Neural progenitor cell (in vitro differentiated cells): ENCODE measurements at regions not wholly inside any gene's neighbourhood (a gene's known extent, or its start where the extent isn't known, plus 50 kb on each side); places are given as distances from the start of the nearest gene placed in this dataset.

Source experiments
- EZH2 ChIP-seq: fragments of 200-600 bp; sonication (generic); IDR thresholded peaks from 2 replicates; pipeline ENCODE4 v1.6.1; 2017; ENCODE audit warnings: antibody characterized with exemption, mild to moderate bottlenecking, moderate library complexity
- EZH2phosphoT487 ChIP-seq: fragments of 200-600 bp; sonication (generic); IDR thresholded peaks from 2 replicates; pipeline ENCODE4 v1.6.1; 2017; ENCODE audit warnings: antibody characterized with exemption
- TF ChIP-seq, protein P1 (sequence below): fragments of 200-600 bp; sonication (generic); IDR thresholded peaks from 2 replicates; pipeline ENCODE4 v1.5.1; 2017; ENCODE audit warnings: antibody characterized with exemption, mild to moderate bottlenecking

DNA sequence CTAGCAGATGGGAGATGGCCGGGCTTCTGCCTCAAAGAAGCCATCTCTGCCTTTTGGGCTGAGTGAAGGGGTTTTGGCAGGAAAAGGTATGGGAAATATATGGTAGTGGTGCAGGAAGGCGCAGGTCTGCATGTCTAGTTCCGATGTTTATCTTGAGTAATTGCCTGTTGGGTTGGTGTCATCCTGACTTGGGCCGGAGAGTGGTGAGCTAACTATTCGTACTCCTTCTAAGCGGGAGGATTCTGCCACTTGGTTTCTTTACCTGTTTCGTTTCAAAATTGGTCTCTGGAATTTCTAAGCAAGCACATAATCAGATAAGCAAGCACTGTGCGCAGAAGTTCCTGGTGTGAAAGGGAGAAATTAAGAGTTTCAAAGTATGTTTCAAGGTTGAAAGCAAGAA is 229.6 kb downstream of the SAMD5 start:
- TF ChIP-seq, protein P1, sequence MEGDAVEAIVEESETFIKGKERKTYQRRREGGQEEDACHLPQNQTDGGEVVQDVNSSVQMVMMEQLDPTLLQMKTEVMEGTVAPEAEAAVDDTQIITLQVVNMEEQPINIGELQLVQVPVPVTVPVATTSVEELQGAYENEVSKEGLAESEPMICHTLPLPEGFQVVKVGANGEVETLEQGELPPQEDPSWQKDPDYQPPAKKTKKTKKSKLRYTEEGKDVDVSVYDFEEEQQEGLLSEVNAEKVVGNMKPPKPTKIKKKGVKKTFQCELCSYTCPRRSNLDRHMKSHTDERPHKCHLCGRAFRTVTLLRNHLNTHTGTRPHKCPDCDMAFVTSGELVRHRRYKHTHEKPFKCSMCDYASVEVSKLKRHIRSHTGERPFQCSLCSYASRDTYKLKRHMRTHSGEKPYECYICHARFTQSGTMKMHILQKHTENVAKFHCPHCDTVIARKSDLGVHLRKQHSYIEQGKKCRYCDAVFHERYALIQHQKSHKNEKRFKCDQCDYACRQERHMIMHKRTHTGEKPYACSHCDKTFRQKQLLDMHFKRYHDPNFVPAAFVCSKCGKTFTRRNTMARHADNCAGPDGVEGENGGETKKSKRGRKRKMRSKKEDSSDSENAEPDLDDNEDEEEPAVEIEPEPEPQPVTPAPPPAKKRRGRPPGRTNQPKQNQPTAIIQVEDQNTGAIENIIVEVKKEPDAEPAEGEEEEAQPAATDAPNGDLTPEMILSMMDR = no peak
- no peak for TF ChIP-seq EZH2phosphoT487
- TF ChIP-seq EZH2 = no peak
